ENCODE measurements at regions not wholly inside any gene's neighbourhood (a gene's known extent, or its start where the extent isn't known, plus 50 kb on each side); places are given as distances from the start of the nearest gene placed in this dataset.

DNA sequence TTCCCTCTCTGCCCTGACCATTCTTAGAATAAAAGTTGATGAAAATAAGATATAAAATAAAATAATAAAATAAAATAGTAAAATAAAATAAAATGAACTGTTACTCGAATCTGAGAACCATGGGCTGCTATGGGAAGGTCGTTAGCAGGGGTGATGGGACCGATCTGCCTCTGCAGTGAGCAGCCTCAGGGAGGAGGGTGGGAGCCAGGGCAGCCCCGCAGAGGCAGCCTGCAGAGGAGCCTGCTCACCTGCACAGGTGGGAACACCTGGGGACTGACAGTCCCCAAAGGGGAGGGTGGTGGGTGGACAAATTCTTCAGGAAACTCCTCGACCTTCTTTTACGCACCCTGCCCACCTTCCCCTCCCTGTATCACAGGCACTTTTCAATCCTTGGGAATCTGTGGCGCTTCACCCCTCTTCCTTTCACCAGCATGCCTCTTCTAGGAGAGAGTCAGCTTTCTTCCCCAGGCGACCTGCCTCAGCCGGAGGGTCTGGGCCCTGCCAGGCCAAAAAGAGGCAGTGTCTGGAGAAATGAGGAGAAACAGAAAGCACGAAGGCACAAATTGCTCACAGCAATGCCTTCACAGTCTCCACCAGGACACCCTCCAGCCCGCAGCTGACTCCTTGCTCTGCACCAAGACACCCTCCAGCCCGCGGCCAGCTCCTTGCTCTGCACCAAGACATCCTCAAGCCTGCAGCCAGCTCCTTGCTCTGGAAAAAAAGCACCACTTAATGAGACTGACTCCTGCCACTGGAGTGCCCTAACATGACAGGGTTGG, 368.4 kb upstream of the SHH start:
- no peak for DNase-seq (ENCODE audit: low read depth, low spot score)

DNA sequence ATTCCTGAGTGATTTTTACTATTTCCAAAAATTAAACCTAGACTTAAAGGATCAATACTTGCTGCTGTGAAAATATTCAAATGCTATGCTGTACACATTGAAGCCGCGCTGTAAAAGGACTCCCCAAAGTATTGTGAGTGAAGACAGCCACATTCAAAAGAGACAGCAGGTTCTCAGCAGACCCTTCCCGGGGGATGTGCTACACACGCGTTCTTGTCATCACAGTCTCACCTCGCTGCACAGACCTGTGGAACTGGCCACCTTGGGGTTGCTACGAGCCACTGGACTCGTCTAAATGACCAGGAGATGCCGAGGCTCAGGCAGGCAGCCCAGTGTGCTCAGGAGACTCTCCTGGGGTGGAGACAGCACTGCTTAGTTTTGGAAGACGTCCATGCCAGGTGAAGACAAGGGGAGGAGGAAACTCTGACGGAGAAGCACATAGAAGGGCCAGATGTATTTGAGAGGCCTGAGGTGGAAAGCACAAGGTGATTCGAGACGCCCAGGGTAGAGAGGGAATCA, 367.7 kb upstream of the SHH start:
- DNase-seq (ENCODE audit: low read depth, low spot score): no peak

DNA sequence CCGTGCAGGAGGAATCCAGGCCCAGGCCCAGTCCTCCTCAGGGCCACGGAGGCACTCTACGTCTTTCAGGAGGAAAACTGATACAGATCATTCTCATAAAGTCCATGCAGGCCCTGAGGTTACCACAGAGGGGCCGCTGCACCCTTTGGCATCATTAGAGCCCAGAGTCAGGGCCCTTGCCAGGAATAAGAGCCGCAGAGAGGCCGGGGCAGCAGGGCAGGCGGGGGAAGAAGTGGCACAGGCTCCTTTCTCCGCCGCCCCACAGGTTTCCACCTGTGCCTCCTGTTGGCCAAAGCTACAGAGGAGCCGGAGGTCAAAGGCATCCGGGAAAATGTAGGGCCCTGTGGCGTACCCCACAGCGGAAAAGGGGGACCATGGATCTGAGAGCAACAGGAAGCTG, 366.6 kb upstream of the SHH start:
- no peak for DNase-seq (ENCODE audit: low read depth, low spot score)

DNA sequence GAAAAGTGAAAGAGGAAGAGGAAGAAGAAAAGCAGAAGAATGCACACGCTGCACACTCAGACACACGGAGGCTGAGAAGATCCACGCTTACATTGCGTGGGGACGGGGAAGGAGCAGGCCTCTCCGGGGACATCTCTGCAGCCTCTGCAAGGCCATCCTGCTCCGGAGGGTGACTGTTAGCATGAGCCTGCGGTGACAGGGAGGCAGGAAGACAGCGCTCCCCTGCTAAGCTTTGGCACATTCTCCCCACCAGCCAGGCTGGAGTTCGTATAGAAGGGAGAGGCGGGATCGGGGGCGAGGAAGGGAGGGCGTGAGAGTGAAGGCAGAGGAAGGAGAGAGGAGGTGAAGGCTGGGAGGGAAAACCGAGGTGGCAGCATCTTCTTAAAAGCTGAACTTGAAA, 366.0 kb upstream of the SHH start:
- no peak for DNase-seq (ENCODE audit: low read depth, low spot score)

DNA sequence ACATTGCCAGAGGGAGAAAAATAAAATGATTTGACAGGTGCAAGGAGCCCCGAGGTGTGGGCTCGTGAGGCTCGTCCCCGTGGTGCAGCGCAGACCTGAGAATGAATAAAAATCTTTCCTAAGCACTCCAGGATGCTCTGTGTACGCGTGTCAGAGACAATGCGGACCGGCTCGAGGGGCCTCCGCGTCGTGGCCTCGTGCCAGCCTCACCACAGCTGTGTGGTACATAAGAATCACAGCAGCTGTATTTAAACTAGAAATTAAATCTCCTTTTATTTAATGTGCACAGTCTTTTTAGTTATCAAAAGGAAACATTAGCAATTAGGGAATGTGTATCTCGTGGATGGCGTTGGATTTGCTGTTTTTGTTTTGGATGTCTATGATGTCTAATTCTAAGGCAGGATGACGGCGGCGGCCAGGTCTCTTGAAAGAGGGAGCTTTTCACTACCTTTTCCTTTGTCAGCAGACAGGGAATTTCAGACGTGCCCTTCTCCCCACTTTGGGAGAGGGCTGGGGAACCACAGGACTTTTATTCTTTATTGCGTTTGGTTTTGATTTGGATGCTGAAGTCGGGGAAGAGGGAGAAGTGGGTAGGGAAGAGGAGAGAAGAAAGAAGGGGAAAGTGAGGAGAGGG, 365.3 kb upstream of the SHH start:
- no peak for DNase-seq (ENCODE audit: low read depth, low spot score)

- no peak for DNase-seq (ENCODE audit: low read depth, low spot score)
Measured at GRCh38 chr7:156176039-156176438, 363.8 kb upstream of the SHH start.

- DNase-seq (ENCODE audit: low read depth, low spot score): no peak
Measured at GRCh38 chr7:156175003-156175402, 362.7 kb upstream of the SHH start.

DNA sequence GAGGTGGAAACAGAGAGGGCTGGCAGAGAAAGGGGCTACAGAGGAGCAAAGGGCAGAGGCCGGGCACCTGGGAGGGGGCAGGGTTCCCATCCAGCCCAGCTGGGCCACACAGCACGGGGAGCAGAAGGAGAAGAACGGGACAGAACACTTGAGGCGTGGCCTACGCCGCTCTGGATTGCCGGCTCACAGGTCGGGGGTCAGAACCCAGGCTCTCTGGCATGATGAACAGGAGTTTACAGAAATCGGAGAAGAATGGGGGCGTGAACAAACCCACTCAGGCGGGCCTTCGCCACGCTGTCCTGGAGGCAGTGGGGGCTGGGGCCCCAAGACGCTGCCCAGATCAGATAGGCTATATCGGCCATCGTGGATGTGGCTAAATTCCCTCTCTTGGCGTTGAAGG, 362.2 kb upstream of the SHH start:
- no peak for DNase-seq (ENCODE audit: low read depth, low spot score)

GRCh38 chr7:156173748-156174353, 361.6 kb upstream of the SHH start:
- DNase-seq (ENCODE audit: low read depth, low spot score): no peak

GRCh38 chr7:156173346-156173745, 361.1 kb upstream of the SHH start:
- DNase-seq (ENCODE audit: low read depth, low spot score): no peak

GRCh38 chr7:156172638-156173037, 360.4 kb upstream of the SHH start:
- DNase-seq (ENCODE audit: low read depth, low spot score): no peak

DNA sequence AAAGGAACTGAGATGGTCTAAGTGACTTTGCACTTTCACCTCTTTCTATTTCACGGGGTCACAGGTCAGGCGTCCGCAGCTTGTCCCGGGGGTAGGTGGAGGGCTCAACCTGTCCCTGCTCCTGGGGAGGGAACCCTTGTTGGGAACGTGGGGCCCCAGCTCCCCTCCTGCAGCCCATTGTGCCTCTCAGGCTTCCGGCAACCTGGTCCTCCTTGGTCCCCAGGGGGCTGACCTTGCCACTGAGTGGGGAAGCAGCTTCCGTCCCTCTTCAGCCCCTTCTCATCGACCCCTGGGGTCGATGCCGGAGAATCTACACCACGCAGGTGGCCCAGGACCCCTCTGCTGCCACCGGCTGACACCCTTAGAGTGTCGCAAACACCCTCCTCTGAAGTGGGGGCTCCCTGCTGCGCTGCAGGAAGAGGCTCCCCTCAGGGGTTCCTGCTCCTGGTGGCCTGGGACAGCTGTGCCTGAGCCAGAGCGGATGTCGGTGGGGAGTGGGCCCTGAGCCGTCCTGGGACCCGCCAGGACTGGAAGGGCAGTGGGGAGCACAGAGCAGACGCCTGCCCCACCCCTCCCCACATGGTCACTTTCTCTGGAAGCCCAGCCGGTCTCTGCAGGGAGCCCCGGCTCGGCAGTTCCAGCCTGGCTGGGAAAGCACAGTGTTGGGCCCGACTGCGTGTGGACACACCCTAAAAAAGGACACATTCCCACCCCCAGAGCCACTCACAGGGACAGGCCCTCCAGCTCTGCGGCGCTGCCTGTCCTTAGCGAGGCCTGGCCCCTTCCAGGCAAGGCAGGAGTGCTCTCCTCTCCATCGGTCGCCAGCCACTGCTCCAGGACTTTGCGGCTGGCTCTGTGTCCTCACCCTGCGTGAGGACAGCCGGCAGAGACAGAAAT, 357.5 kb upstream of the SHH start:
- no peak for DNase-seq (ENCODE audit: low read depth, low spot score)

DNA sequence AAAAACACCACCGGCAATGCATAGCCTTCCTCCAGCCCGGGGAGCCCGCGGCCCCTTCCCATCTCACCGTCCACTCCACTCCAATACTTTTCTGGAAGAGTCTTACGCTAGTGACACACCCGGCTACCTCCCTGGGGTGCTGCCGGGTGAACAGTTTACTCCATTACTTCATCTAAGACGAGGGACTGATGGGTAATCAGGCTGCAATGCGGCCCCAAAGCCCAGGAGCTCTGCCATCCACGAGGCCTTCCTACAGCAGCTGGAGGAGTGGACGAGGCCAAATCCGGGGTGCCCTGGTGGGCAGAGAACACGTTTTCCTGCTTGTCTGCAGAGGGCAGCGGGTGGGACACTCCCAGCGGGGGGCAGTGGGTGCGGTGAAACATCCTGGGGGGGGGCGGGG, 356.2 kb upstream of the SHH start:
- no peak for DNase-seq (ENCODE audit: low read depth, low spot score)

- no peak for DNase-seq (ENCODE audit: low read depth, low spot score)
Measured at GRCh38 chr7:156167987-156168386, 355.7 kb upstream of the SHH start.

GRCh38 chr7:156167417-156167807, 355.1 kb upstream of the SHH start:
- DNase-seq (ENCODE audit: low read depth, low spot score): no peak

DNA sequence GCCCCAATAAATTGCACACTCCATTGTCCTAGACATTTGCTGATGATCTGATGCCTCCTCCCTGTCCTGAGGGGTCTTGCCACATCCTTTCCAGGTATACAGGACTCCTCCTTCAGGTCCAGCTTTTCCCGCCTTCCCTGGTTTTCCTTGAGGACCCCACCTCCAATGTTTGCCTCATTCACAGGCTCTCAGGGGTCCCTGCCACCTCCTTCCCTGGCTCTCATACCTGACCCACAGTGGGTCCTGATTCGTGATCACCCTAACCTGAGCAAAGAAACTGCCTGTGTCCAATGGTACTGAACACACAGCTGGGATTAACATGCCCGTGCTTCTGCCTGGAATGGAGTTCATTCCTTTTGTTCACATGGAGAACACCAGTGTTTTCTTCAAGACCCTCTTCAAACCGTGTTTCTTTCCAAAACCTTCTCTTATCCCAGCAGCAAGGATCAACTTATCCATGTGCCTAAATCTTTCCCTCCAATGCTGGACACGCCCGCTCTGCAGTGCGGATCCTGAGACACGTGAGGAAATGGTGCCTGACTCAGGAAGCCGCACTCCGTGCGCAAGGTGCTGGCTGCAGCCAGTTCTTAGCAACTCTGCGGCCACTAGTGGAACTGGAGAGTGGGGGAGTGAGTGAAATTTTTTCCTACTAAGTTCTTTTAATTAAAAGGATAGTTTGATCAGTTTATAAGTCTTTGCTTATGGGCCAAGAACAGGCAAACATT, 354.6 kb upstream of the SHH start:
- DNase-seq (ENCODE audit: low read depth, low spot score): no peak

GRCh38 chr7:156163747-156164146, 351.5 kb upstream of the SHH start:
- no peak for DNase-seq (ENCODE audit: low read depth, low spot score)

DNA sequence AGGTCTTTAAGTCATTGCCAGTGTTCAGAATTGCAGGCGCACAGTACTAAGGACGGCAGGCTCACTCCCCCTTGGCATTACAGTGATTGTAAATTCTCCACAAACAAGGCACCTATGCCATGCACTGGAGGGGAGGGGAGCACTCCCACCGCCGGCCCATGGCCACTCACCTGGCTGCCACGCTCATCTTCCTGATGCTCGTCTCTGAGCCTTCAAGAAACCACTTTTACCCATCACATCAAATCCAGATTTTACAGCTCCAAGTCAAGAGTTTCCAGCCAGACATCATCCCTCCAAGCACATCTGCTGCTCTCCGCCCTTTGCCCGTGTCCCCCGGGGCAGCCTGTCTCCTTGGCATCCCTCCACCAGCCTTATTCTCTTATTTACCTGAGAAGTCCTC, 350.2 kb upstream of the SHH start:
- no peak for DNase-seq (ENCODE audit: low read depth, low spot score)

- no peak for DNase-seq (ENCODE audit: low read depth, low spot score)
Measured at GRCh38 chr7:156160811-156161210, 348.5 kb upstream of the SHH start.

DNA sequence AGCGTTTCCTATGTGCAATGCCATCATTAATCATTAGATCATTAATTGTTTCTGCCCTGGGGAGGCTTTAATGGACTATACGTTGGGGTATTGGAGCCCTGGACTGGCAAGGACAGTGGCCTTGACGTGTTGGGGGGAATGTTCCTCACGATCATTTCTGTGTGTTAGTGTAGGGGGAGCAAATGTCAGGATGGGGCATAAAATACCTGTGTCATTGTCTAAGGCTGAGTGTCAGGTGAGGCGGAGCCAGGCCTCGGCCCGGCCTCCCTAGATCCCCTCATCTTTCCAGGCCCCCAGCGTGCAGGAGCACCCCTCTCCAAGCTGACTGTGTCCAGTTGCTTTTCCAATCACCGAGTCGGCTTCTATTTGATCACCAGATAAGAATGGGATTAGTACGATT, 346.4 kb upstream of the SHH start:
- no peak for DNase-seq (ENCODE audit: low read depth, low spot score)

GRCh38 chr7:156158213-156158612, 345.9 kb upstream of the SHH start:
- no peak for DNase-seq (ENCODE audit: low read depth, low spot score)
